ENCODE measurements at regions not wholly inside any gene's neighbourhood (a gene's known extent, or its start where the extent isn't known, plus 50 kb on each side); places are given as distances from the start of the nearest gene placed in this dataset.

GRCh38 chr2:182592691-182593393 is 123.2 kb upstream of the DNAJC10 start:
- Histone ChIP-seq H3K27ac (ENCODE audit: low read length) (no peak overlapping the region), H3K79me2 (replicated peaks; ENCODE audit: insufficient read depth, low read length) (no peaks in the 10 kb centered on the region), H3K4me2 (ENCODE audit: low read length) (no peak overlapping the region), H2AFZ (ENCODE audit: low read depth, low read length) (no peak overlapping the region), H3K9me2 (ENCODE audit: insufficient read depth, low read length) (no peaks in the 10 kb centered on the region), H3K36me3 (ENCODE audit: insufficient read depth, low read length) (no peaks in the 10 kb centered on the region), H4K20me1 (ENCODE audit: insufficient read depth) (no peaks in the 10 kb centered on the region), H3K9me3 (ENCODE audit: low read length) (no peaks in the 10 kb centered on the region), H3K27me3 (ENCODE audit: insufficient read depth, low read depth, low read length) (no peaks in the 10 kb centered on the region), H3K9ac (ENCODE audit: low read length) (no peak overlapping the region), H3K4me3 (ENCODE audit: low read length) (no peak overlapping the region), H3F3A (ENCODE audit: insufficient read depth, low read length, poor library complexity, severe bottlenecking) (no peaks in the 10 kb centered on the region)
- TF ChIP-seq, protein P1, sequence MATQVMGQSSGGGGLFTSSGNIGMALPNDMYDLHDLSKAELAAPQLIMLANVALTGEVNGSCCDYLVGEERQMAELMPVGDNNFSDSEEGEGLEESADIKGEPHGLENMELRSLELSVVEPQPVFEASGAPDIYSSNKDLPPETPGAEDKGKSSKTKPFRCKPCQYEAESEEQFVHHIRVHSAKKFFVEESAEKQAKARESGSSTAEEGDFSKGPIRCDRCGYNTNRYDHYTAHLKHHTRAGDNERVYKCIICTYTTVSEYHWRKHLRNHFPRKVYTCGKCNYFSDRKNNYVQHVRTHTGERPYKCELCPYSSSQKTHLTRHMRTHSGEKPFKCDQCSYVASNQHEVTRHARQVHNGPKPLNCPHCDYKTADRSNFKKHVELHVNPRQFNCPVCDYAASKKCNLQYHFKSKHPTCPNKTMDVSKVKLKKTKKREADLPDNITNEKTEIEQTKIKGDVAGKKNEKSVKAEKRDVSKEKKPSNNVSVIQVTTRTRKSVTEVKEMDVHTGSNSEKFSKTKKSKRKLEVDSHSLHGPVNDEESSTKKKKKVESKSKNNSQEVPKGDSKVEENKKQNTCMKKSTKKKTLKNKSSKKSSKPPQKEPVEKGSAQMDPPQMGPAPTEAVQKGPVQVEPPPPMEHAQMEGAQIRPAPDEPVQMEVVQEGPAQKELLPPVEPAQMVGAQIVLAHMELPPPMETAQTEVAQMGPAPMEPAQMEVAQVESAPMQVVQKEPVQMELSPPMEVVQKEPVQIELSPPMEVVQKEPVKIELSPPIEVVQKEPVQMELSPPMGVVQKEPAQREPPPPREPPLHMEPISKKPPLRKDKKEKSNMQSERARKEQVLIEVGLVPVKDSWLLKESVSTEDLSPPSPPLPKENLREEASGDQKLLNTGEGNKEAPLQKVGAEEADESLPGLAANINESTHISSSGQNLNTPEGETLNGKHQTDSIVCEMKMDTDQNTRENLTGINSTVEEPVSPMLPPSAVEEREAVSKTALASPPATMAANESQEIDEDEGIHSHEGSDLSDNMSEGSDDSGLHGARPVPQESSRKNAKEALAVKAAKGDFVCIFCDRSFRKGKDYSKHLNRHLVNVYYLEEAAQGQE (IDR thresholded peaks at IDR 0.05; ENCODE audit: borderline replicate concordance), result no peak
- TF ChIP-seq EZH2 (IDR thresholded peaks at IDR 0.05; ENCODE audit: borderline replicate concordance, insufficient read depth, low read length, poor library complexity, severe bottlenecking), result no peak
- TF ChIP-seq TAF1 (IDR thresholded peaks at IDR 0.05; ENCODE audit: low read depth), result no peak
- TF ChIP-seq RAD21 (conservative IDR thresholded peaks at IDR 0.05), result no peak
- no peak for TF ChIP-seq EP300 (conservative IDR thresholded peaks at IDR 0.05; ENCODE audit: poor library complexity, severe bottlenecking)
- TF ChIP-seq SMC3 (conservative IDR thresholded peaks at IDR 0.05; ENCODE audit: poor library complexity), result no peak
- TF ChIP-seq, protein P2, sequence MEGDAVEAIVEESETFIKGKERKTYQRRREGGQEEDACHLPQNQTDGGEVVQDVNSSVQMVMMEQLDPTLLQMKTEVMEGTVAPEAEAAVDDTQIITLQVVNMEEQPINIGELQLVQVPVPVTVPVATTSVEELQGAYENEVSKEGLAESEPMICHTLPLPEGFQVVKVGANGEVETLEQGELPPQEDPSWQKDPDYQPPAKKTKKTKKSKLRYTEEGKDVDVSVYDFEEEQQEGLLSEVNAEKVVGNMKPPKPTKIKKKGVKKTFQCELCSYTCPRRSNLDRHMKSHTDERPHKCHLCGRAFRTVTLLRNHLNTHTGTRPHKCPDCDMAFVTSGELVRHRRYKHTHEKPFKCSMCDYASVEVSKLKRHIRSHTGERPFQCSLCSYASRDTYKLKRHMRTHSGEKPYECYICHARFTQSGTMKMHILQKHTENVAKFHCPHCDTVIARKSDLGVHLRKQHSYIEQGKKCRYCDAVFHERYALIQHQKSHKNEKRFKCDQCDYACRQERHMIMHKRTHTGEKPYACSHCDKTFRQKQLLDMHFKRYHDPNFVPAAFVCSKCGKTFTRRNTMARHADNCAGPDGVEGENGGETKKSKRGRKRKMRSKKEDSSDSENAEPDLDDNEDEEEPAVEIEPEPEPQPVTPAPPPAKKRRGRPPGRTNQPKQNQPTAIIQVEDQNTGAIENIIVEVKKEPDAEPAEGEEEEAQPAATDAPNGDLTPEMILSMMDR (IDR thresholded peaks at IDR 0.05; ENCODE audit: poor library complexity, severe bottlenecking), result no peak
- no peak for TF ChIP-seq MXI1 (conservative IDR thresholded peaks at IDR 0.05; ENCODE audit: poor library complexity, severe bottlenecking)
- no peak for TF ChIP-seq POLR2AphosphoS5 (IDR thresholded peaks at IDR 0.05)

GRCh38 chr2:182593394-182593975 is 122.6 kb upstream of the DNAJC10 start:
- no peak overlapping the region for H3K4me3 ChIP-seq (ENCODE audit: low read length)
- H3K9ac ChIP-seq (ENCODE audit: low read length), result no peak overlapping the region
- TF ChIP-seq, protein P2 (IDR thresholded peaks at IDR 0.05; ENCODE audit: poor library complexity, severe bottlenecking), result no peak
- TF ChIP-seq EZH2 (IDR thresholded peaks at IDR 0.05; ENCODE audit: borderline replicate concordance, insufficient read depth, low read length, poor library complexity, severe bottlenecking), result no peak
- TF ChIP-seq SMC3 (conservative IDR thresholded peaks at IDR 0.05; ENCODE audit: poor library complexity), result no peak
- no peak for TF ChIP-seq POLR2AphosphoS5 (IDR thresholded peaks at IDR 0.05)
- TF ChIP-seq RAD21 (conservative IDR thresholded peaks at IDR 0.05), result no peak
- TF ChIP-seq TAF1 (IDR thresholded peaks at IDR 0.05; ENCODE audit: low read depth), result no peak
- TF ChIP-seq EP300 (conservative IDR thresholded peaks at IDR 0.05; ENCODE audit: poor library complexity, severe bottlenecking), result no peak
- TF ChIP-seq, protein P1 (IDR thresholded peaks at IDR 0.05; ENCODE audit: borderline replicate concordance), result no peak
- no peak for TF ChIP-seq MXI1 (conservative IDR thresholded peaks at IDR 0.05; ENCODE audit: poor library complexity, severe bottlenecking)
- H3K9me2 ChIP-seq (ENCODE audit: insufficient read depth, low read length), result no peaks in the 10 kb centered on the region
- no peak overlapping the region for H3K4me2 ChIP-seq (ENCODE audit: low read length)
- H3K27me3 ChIP-seq (ENCODE audit: insufficient read depth, low read depth, low read length), result no peaks in the 10 kb centered on the region
- H3K27ac ChIP-seq (ENCODE audit: low read length), result no peak overlapping the region
- H3K36me3 ChIP-seq (ENCODE audit: insufficient read depth, low read length), result no peaks in the 10 kb centered on the region
- H4K20me1 ChIP-seq (ENCODE audit: insufficient read depth), result no peaks in the 10 kb centered on the region
- no peaks in the 10 kb centered on the region for H3K79me2 ChIP-seq (replicated peaks; ENCODE audit: insufficient read depth, low read length)
- no peaks in the 10 kb centered on the region for H3K9me3 ChIP-seq (ENCODE audit: low read length)
- H2AFZ ChIP-seq (ENCODE audit: low read depth, low read length), result no peak overlapping the region
- H3F3A ChIP-seq (ENCODE audit: insufficient read depth, low read length, poor library complexity, severe bottlenecking), result no peaks in the 10 kb centered on the region

Measured in neural cell (in vitro differentiated cells).